ENCODE measurements at regions not wholly inside any gene's neighbourhood (a gene's known extent, or its start where the extent isn't known, plus 50 kb on each side); places are given as distances from the start of the nearest gene placed in this dataset.

DNA sequence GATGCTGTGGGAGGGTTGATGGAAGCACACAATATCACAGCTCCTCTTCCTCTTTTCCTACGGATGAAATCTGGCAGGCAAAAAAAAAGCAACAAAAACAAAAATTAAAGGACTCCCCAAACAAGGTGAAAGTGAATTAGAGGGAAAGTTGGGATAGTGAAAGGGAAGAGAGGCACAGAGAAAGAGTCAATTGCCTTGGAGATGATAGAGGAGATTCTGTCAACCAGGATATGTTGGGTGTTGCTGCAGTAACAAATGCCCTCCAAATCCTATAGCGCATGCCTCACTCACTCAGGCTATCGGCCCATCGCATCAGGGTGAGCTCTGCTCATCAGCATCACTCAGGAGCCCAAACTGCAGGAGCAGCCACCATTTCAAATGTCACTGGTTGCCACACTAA lies 119.1 kb downstream of the DLEU7 start:
- Histone ChIP-seq H3K4me3 (ENCODE audit: low read depth in 1 of 2, low read length in 2 of 2) (no peak overlapping the region), H3K27me3 (ENCODE audit: low read depth, low read length) (no peaks in the 10 kb centered on the region), H3K36me3 (ENCODE audit: control insufficient read depth in 1 of 2, insufficient read depth in 2 of 2, low read length in 2 of 2) (no peaks in the 10 kb centered on the region), H3K27ac (ENCODE audit: low read length) (no peak overlapping the region), H3K4me1 (ENCODE audit: control insufficient read depth in 1 of 2, insufficient read depth in 2 of 2, low read length in 2 of 2) (no peaks in the 10 kb centered on the region), H3K9me3 (ENCODE audit: control insufficient read depth in 1 of 2, low read length in 2 of 2) (no peaks in the 10 kb centered on the region)

DNA sequence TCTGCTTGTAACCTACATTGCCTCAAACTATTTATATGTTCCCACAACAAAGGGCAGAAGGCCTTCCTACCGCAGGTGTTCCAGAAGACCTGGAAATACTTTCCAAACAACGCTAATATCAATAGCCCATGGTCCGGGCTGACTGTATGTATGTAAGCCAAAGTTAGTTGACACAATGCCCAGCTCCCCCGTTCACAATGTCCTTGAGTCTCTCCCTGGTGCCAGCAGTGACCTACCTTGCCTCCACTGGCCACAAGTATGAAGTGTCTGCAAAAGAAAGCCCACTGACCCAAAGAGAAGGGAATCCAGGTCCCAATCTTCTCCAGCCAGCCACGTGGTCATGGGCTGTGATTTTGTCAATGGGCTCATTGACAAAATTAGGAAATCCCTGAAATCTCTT lies 118.6 kb downstream of the DLEU7 start:
- no peak overlapping the region for H3K4me3 ChIP-seq (ENCODE audit: low read depth in 1 of 2, low read length in 2 of 2)
- no peaks in the 10 kb centered on the region for H3K4me1 ChIP-seq (ENCODE audit: control insufficient read depth in 1 of 2, insufficient read depth in 2 of 2, low read length in 2 of 2)
- H3K9me3 ChIP-seq (ENCODE audit: control insufficient read depth in 1 of 2, low read length in 2 of 2), result no peaks in the 10 kb centered on the region
- no peaks in the 10 kb centered on the region for H3K36me3 ChIP-seq (ENCODE audit: control insufficient read depth in 1 of 2, insufficient read depth in 2 of 2, low read length in 2 of 2)
- H3K27ac ChIP-seq (ENCODE audit: low read length), result no peak overlapping the region
- no peaks in the 10 kb centered on the region for H3K27me3 ChIP-seq (ENCODE audit: low read depth, low read length)

DNA sequence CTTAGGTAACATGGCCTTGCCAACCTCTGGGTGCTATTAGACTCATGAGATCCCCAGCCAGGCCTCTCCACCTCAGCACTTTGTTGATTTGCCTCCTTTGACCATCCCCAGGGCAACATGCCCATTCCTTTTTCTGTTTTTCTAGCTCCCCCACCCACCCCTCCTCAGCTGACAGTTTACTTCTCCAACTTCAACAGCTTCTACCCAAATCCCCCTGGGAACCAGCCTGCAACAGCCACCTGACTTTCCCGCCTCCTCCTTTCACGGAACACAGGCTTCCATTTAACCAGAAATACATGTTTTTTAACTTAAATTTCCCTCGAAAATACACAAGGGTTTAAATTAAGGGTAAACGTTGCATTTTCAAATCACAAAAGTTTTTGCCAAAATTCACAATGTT lies 117.3 kb downstream of the DLEU7 start:
- Histone ChIP-seq H3K27me3 (ENCODE audit: low read depth, low read length) (no peaks in the 10 kb centered on the region), H3K4me3 (ENCODE audit: low read depth in 1 of 2, low read length in 2 of 2) (no peak overlapping the region), H3K36me3 (ENCODE audit: control insufficient read depth in 1 of 2, insufficient read depth in 2 of 2, low read length in 2 of 2) (no peaks in the 10 kb centered on the region), H3K27ac (ENCODE audit: low read length) (no peak overlapping the region), H3K4me1 (ENCODE audit: control insufficient read depth in 1 of 2, insufficient read depth in 2 of 2, low read length in 2 of 2) (no peaks in the 10 kb centered on the region), H3K9me3 (ENCODE audit: control insufficient read depth in 1 of 2, low read length in 2 of 2) (no peaks in the 10 kb centered on the region)

DNA sequence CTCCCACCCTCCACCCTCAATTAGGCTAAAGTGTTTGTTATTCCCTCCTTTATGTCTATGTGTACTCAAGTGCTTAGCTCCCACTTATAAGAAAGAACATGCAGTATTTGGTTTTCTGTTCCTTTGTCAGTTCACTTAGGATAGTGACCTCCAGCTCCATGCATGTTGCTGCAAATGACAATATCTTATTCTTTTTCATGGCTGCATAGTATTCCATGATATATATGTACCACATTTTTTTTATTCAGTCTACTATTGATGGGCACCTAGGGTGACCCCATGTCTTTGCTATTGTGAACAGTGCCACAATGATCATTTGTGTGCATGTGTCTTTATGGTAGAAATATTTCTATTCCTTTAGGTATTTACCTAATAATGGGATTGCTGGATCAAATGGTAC lies 114.3 kb downstream of the DLEU7 start:
- no peaks in the 10 kb centered on the region for H3K27me3 ChIP-seq (ENCODE audit: low read depth, low read length)
- H3K36me3 ChIP-seq (ENCODE audit: control insufficient read depth in 1 of 2, insufficient read depth in 2 of 2, low read length in 2 of 2), result no peaks in the 10 kb centered on the region
- H3K4me3 ChIP-seq (ENCODE audit: low read depth in 1 of 2, low read length in 2 of 2), result no peak overlapping the region
- H3K27ac ChIP-seq (ENCODE audit: low read length), result no peak overlapping the region
- no peaks in the 10 kb centered on the region for H3K9me3 ChIP-seq (ENCODE audit: control insufficient read depth in 1 of 2, low read length in 2 of 2)
- no peaks in the 10 kb centered on the region for H3K4me1 ChIP-seq (ENCODE audit: control insufficient read depth in 1 of 2, insufficient read depth in 2 of 2, low read length in 2 of 2)

DNA sequence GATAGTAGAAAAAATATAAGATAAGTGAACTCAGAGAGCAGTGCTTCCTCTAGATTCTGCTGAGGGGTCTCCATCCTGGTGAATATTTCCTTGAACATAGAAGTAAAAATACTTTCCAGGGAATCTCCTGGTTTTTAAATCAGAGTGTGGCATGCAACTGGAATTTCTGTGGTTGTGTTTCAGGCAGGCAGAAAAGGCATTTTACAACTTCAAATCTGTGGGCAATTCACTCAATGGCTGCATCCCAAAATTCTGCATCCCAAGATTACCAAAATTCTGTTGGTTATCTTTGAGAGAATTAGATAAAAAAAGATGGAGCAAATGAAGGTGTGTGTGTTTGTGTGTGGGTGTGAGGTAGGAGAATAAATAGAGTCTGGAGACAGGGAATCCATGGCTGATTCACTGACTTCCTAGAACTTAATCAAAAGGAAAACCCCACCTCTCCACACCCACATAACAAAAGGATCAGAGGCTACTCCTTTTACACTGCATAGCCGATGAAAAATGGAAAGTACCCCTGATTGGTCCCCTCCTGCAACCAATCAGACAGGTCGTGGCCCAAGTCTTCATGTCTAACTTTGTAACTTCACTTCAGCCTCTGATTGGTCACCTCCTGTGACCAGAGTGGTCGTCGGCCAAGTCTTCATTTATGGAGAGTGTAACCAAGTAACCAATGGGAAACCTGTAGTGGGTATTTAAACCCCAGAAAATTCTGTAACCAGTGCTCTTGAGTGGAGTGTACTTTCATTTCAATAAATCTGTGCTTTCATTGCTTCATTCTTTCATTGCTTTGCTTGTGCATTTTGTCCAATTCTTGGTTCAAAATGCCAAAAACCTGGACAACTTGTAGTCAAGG lies 112.8 kb downstream of the DLEU7 start:
- Histone ChIP-seq H3K4me1 (ENCODE audit: control insufficient read depth in 1 of 2, insufficient read depth in 2 of 2, low read length in 2 of 2) (no peaks in the 10 kb centered on the region), H3K27ac (ENCODE audit: low read length) (no peak overlapping the region), H3K4me3 (ENCODE audit: low read depth in 1 of 2, low read length in 2 of 2) (no peak overlapping the region), H3K36me3 (ENCODE audit: control insufficient read depth in 1 of 2, insufficient read depth in 2 of 2, low read length in 2 of 2) (no peaks in the 10 kb centered on the region), H3K27me3 (ENCODE audit: low read depth, low read length) (no peaks in the 10 kb centered on the region), H3K9me3 (ENCODE audit: control insufficient read depth in 1 of 2, low read length in 2 of 2) (no peaks in the 10 kb centered on the region)

DNA sequence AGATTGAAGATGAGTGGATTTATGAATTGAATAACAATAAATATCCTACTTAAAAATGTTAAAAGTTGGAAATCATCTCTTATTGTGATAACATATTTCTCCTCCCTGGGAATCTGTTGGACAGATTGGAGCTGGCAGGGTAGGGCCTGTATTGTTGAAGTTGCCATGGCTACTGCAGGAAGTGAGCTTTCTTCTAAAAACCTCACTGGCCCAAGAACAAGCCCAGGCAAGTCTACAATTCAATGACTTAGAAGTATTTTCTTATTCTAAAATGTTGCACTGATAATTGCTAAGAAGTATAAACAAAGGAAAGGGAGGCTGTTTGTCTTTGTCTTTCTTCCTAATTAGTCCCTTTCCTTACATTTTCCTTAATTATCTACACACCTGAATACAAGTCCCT lies 112.1 kb downstream of the DLEU7 start:
- no peaks in the 10 kb centered on the region for H3K36me3 ChIP-seq (ENCODE audit: control insufficient read depth in 1 of 2, insufficient read depth in 2 of 2, low read length in 2 of 2)
- H3K9me3 ChIP-seq (ENCODE audit: control insufficient read depth in 1 of 2, low read length in 2 of 2), result no peaks in the 10 kb centered on the region
- H3K4me1 ChIP-seq (ENCODE audit: control insufficient read depth in 1 of 2, insufficient read depth in 2 of 2, low read length in 2 of 2), result no peaks in the 10 kb centered on the region
- no peaks in the 10 kb centered on the region for H3K27me3 ChIP-seq (ENCODE audit: low read depth, low read length)
- H3K27ac ChIP-seq (ENCODE audit: low read length), result no peak overlapping the region
- no peak overlapping the region for H3K4me3 ChIP-seq (ENCODE audit: low read depth in 1 of 2, low read length in 2 of 2)

DNA sequence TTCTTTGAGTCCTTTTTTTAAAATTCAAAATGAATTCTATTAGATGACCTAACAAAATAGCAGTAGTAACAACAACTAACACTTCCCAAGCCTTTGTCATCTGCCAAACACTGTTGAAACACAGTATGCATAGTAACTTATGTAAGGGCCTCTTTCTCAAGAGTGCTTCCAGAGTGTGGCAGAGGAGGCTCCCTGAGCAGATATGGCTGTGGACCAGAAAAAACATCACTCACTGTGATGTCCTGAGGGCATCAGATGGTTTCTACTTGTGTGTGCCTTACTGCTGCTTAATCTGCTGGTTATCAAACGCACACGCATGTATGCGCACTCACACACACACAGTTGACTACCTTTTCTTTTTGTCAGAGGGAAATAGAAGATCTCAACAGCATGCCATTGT lies 110.8 kb downstream of the DLEU7 start:
- no peaks in the 10 kb centered on the region for H3K36me3 ChIP-seq (ENCODE audit: control insufficient read depth in 1 of 2, insufficient read depth in 2 of 2, low read length in 2 of 2)
- H3K4me3 ChIP-seq (ENCODE audit: low read depth in 1 of 2, low read length in 2 of 2), result no peak overlapping the region
- H3K27ac ChIP-seq (ENCODE audit: low read length), result no peak overlapping the region
- H3K9me3 ChIP-seq (ENCODE audit: control insufficient read depth in 1 of 2, low read length in 2 of 2), result no peaks in the 10 kb centered on the region
- H3K27me3 ChIP-seq (ENCODE audit: low read depth, low read length), result no peaks in the 10 kb centered on the region
- H3K4me1 ChIP-seq (ENCODE audit: control insufficient read depth in 1 of 2, insufficient read depth in 2 of 2, low read length in 2 of 2), result no peaks in the 10 kb centered on the region

DNA sequence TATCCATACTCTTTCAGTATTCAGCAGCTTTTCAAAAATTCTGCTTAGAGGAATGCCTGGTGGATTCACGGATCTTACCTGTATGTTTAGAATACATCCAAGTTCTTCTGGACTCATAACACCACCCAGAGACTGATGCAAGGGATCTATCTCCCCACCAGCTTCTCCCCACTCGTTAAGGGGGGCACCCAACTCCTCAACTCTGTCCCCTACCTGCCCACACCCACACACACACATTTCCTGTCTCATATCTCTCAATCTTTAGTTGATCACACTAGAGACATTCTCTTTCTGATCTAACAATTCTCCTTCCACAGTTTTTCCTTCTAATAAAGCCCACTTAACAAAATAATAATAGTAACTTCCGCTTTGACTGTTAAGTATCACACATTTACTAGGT lies 110.1 kb downstream of the DLEU7 start:
- Histone ChIP-seq H3K36me3 (ENCODE audit: control insufficient read depth in 1 of 2, insufficient read depth in 2 of 2, low read length in 2 of 2) (no peaks in the 10 kb centered on the region), H3K9me3 (ENCODE audit: control insufficient read depth in 1 of 2, low read length in 2 of 2) (no peaks in the 10 kb centered on the region)

DNA sequence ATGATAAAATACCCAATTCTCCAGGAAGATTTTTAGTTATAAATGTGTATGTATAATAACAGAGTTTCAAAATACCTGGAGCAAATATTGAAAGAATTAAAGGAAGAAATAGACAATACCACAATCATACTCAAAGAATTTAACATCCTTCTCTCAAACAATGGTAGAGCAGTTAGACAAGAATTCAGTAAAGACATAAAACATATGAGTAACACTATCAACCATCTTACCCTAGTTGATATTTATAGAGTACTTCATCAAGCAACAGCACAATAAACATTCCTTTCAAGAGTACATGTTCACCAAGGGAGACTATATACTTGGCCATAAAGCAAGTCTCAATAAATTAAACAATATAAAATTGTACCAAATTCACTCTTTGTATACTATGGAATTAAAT lies 108.4 kb downstream of the DLEU7 start:
- Histone ChIP-seq H3K9me3 (ENCODE audit: control insufficient read depth in 1 of 2, low read length in 2 of 2) (no peaks in the 10 kb centered on the region), H3K4me3 (ENCODE audit: low read depth in 1 of 2, low read length in 2 of 2) (no peak overlapping the region), H3K36me3 (ENCODE audit: control insufficient read depth in 1 of 2, insufficient read depth in 2 of 2, low read length in 2 of 2) (no peaks in the 10 kb centered on the region), H3K27ac (ENCODE audit: low read length) (no peak overlapping the region), H3K4me1 (ENCODE audit: control insufficient read depth in 1 of 2, insufficient read depth in 2 of 2, low read length in 2 of 2) (no peaks in the 10 kb centered on the region), H3K27me3 (ENCODE audit: low read depth, low read length) (no peaks in the 10 kb centered on the region)

More for the DNA sequence above, 110.1 kb downstream of the DLEU7 start:
- Histone ChIP-seq H3K4me3 (ENCODE audit: low read depth in 1 of 2, low read length in 2 of 2) (no peak overlapping the region), H3K27ac (ENCODE audit: low read length) (no peak overlapping the region), H3K27me3 (ENCODE audit: low read depth, low read length) (no peaks in the 10 kb centered on the region), H3K4me1 (ENCODE audit: control insufficient read depth in 1 of 2, insufficient read depth in 2 of 2, low read length in 2 of 2) (no peaks in the 10 kb centered on the region)

DNA sequence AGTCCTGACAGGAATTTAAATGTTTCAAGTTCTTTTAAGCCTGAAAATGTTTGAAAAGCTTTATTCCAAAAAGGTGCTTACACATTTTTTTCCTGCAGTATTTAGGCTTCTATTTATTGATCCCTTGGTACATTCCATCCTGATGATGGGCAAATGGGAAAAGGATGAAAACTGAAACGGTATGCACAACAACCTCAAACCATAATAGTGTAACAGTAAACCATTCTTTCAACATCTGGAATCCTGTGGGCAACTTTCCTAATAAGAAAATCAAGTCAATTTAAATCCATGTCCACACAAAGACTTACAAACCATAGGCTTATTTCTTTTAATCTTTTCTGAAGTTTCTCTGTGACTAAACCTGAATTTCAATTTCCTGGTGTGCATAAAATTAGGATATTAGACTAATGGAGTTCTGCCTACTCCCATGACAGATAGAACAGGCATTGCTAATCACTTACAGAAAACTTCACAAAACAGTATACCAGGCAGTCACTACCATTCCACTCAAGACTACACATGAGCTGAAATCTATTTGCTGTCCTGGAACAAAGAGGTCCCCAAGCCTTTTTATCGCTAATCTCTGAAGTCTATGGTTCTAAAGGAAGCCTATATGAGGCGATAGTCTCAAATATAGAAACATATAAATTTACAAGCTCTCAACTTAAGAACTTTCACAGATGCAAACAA lies 103.3 kb downstream of the DLEU7 start:
- H3K4me3 ChIP-seq (ENCODE audit: low read depth in 1 of 2, low read length in 2 of 2), result no peak overlapping the region
- no peaks in the 10 kb centered on the region for H3K4me1 ChIP-seq (ENCODE audit: control insufficient read depth in 1 of 2, insufficient read depth in 2 of 2, low read length in 2 of 2)
- H3K36me3 ChIP-seq (ENCODE audit: control insufficient read depth in 1 of 2, insufficient read depth in 2 of 2, low read length in 2 of 2), result no peaks in the 10 kb centered on the region
- no peaks in the 10 kb centered on the region for H3K27me3 ChIP-seq (ENCODE audit: low read depth, low read length)
- no peak overlapping the region for H3K27ac ChIP-seq (ENCODE audit: low read length)
- H3K9me3 ChIP-seq (ENCODE audit: control insufficient read depth in 1 of 2, low read length in 2 of 2), result no peaks in the 10 kb centered on the region

DNA sequence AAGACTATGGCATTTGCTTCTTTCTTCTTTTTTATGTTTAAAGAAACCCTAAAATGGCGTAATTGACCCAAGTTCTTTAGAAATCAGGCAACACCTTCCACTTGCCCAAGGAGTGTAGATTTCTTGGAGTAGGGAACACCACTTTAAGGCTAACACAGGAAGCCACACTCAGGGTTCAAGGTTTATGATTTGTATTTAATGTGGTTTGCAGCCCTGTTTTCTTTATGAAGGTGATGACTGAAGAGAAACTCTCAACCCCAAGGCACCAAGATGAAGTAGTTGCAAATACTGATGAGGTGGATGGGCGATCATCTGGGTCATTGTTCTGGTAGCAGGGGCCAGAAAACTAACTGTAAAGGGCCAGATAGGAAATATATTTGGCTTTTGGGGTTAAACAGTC lies 101.1 kb downstream of the DLEU7 start:
- no peaks in the 10 kb centered on the region for H3K27me3 ChIP-seq (ENCODE audit: low read depth, low read length)
- no peaks in the 10 kb centered on the region for H3K36me3 ChIP-seq (ENCODE audit: control insufficient read depth in 1 of 2, insufficient read depth in 2 of 2, low read length in 2 of 2)
- no peak overlapping the region for H3K4me3 ChIP-seq (ENCODE audit: low read depth in 1 of 2, low read length in 2 of 2)
- no peaks in the 10 kb centered on the region for H3K9me3 ChIP-seq (ENCODE audit: control insufficient read depth in 1 of 2, low read length in 2 of 2)
- no peak overlapping the region for H3K27ac ChIP-seq (ENCODE audit: low read length)
- no peaks in the 10 kb centered on the region for H3K4me1 ChIP-seq (ENCODE audit: control insufficient read depth in 1 of 2, insufficient read depth in 2 of 2, low read length in 2 of 2)

All from muscle layer of duodenum (tissue), 2 donors.